GM23338 (cell line): ENCODE measurements at regions not wholly inside any gene's neighbourhood (a gene's known extent, or its start where the extent isn't known, plus 50 kb on each side); places are given as distances from the start of the nearest gene placed in this dataset.

ENCODE experiments used
- ATAC-seq: fragments of 200-7000 bp; cut with Tn5 transposase; 3 replicates; pipeline ENCODE4 v1.9.1; 2020
- DNase-seq: peaks from one replicate; pipeline ENCODE4 v3.0.0-alpha.2; 2015; ENCODE audit warnings: low spot score
- H2AFZ ChIP-seq: fragments of 200-600 bp; sonication (generic); 2 replicates; pipeline ENCODE4 v1.8.0; 2016; ENCODE audit warnings: antibody characterized with exemption, mild to moderate bottlenecking, moderate library complexity
- H3F3A ChIP-seq: fragments of 200-600 bp; sonication (generic); replicated peaks from 2 replicates; pipeline ENCODE4 v1.8.0; 2017; ENCODE audit warnings: antibody characterized with exemption, mixed run types, low read depth
- H3K27ac ChIP-seq: fragments of 200-600 bp; sonication (generic); 2 replicates; pipeline ENCODE4 v1.6.1; 2016; ENCODE audit warnings: low read depth
- H3K27me3 ChIP-seq: fragments of 200-600 bp; sonication (generic); 2 replicates; pipeline ENCODE4 v1.8.0; 2016; ENCODE audit warnings: mild to moderate bottlenecking, mixed run types, moderate library complexity; ENCODE audit not compliant: insufficient read depth
- H3K36me3 ChIP-seq: fragments of 200-600 bp; sonication (generic); 2 replicates; pipeline ENCODE4 v1.8.0; 2016; ENCODE audit warnings: mild to moderate bottlenecking; ENCODE audit not compliant: insufficient read depth
- H3K4me1 ChIP-seq: fragments of 200-600 bp; sonication (generic); 2 replicates; pipeline ENCODE4 v1.8.0; 2016; ENCODE audit warnings: mild to moderate bottlenecking, moderate library complexity; ENCODE audit not compliant: insufficient read depth
- H3K4me2 ChIP-seq: fragments of 200-600 bp; sonication (generic); 2 replicates; pipeline ENCODE4 v1.7.1; 2017; ENCODE audit warnings: mixed run types
- H3K4me3 ChIP-seq: fragments of 200-600 bp; sonication (generic); 2 replicates; pipeline ENCODE4 v1.6.1; 2016; ENCODE audit warnings: mixed run types
- H3K79me2 ChIP-seq: fragments of 200-600 bp; sonication (generic); replicated peaks from 2 replicates; pipeline ENCODE4 v1.8.0; 2017; ENCODE audit warnings: mild to moderate bottlenecking; ENCODE audit not compliant: insufficient read depth
- H3K9me2 ChIP-seq: fragments of 200-600 bp; sonication (generic); 2 replicates; pipeline ENCODE4 v1.8.0; 2017; ENCODE audit not compliant: insufficient read depth
- H4K20me1 ChIP-seq: fragments of 200-600 bp; sonication (generic); replicated peaks from 2 replicates; pipeline ENCODE4 v1.8.0; 2017; ENCODE audit warnings: mild to moderate bottlenecking; ENCODE audit not compliant: insufficient read depth
- H3K27ac Mint-ChIP-seq: 2 replicates; pipeline ENCODE4 v1.8.0; 2020; ENCODE audit warnings: inconsistent platforms, mild to moderate bottlenecking, moderate library complexity, mixed read lengths
- H3K27me3 Mint-ChIP-seq: 3 replicates; pipeline ENCODE4 v1.8.0; 2022; ENCODE audit warnings: low read depth, mild to moderate bottlenecking, moderate library complexity, mixed read lengths, inconsistent platforms; ENCODE audit not compliant: insufficient read depth, poor library complexity
- H3K36me3 Mint-ChIP-seq: 3 replicates; pipeline ENCODE4 v1.8.0; 2021; ENCODE audit warnings: low read depth, mild to moderate bottlenecking, inconsistent platforms, moderate library complexity, mixed read lengths
- H3K4me1 Mint-ChIP-seq: 3 replicates; pipeline ENCODE4 v1.8.0; 2020; ENCODE audit warnings: mild to moderate bottlenecking, inconsistent platforms, mixed read lengths
- H3K4me3 Mint-ChIP-seq: 3 replicates; pipeline ENCODE4 v1.8.0; 2021; ENCODE audit warnings: moderate library complexity, mild to moderate bottlenecking, inconsistent platforms, mixed read lengths
- H3K9me3 Mint-ChIP-seq: 3 replicates; pipeline ENCODE4 v1.8.0; 2020; ENCODE audit warnings: moderate library complexity, mild to moderate bottlenecking, inconsistent platforms, mixed read lengths
- CREB1 ChIP-seq: fragments of 250-450 bp; sonication (Bioruptor Pico); IDR thresholded peaks from 2 replicates; pipeline ENCODE4 v1.5.0; 2020; ENCODE audit warnings: low read depth, mild to moderate bottlenecking, moderate library complexity
- CTCF ChIP-seq, 2 experiments: fragments of 200-600 bp in 1 of 2; sonication (generic) in 1 of 2; conservative IDR thresholded peaks; 2 replicates each; pipeline versions ENCODE4 v1.5.1 to v1.6.1; 2016 to 2017; ENCODE audit warnings: antibody characterized with exemption in 2 of 2, low read depth in 2 of 2, mild to moderate bottlenecking in 2 of 2, moderate library complexity in 1 of 2
- EZH2 ChIP-seq: fragments of 200-600 bp; sonication (generic); IDR thresholded peaks from one replicate; pipeline ENCODE4 v1.8.0; 2017; ENCODE audit warnings: antibody characterized with exemption, mild to moderate bottlenecking, low read depth; ENCODE audit not compliant: unreplicated experiment
- EZH2phosphoT487 ChIP-seq: fragments of 200-600 bp; sonication (generic); IDR thresholded peaks from one replicate; pipeline ENCODE4 v1.8.1; 2018; ENCODE audit warnings: antibody characterized with exemption; ENCODE audit not compliant: unreplicated experiment
- NANOG ChIP-seq: IDR thresholded peaks from 2 replicates; pipeline ENCODE4 v1.6.1; 2016; ENCODE audit warnings: antibody characterized with exemption, borderline replicate concordance
- REST ChIP-seq: IDR thresholded peaks from one replicate; pipeline ENCODE4 v1.6.1; 2018; ENCODE audit warnings: antibody characterized with exemption; ENCODE audit not compliant: unreplicated experiment
- STAT1 ChIP-seq: IDR thresholded peaks from one replicate; pipeline ENCODE4 v1.6.1; 2016; ENCODE audit warnings: antibody characterized with exemption; ENCODE audit not compliant: unreplicated experiment

GRCh38 chr7:57354195-57354594 is 95.8 kb upstream of the ZNF716 start:
- Histone ChIP-seq H3K9me2 (no peaks in the 10 kb centered on the region), H2AFZ (no peak overlapping the region), H3K36me3 (no peaks in the 10 kb centered on the region), H3K4me3 (no peak overlapping the region), H3K4me1 (no peaks in the 10 kb centered on the region), H3K27ac (no peak overlapping the region), H3K79me2 (no peaks in the 10 kb centered on the region), H3K4me2 (no peak overlapping the region), H3F3A (no peaks in the 10 kb centered on the region), H4K20me1 (no peaks in the 10 kb centered on the region), H3K27me3 (no peaks in the 10 kb centered on the region)
- Mint-ChIP-seq H3K4me1 (no peaks in the 10 kb centered on the region), H3K4me3 (no peak overlapping the region), H3K27ac (no peak overlapping the region), H3K36me3 (peaks cover 63% of the 10 kb centered on the region), H3K27me3 (no peaks in the 10 kb centered on the region), H3K9me3 (peaks cover 98% of the 10 kb centered on the region)
- TF ChIP-seq NANOG (no peak), CREB1 (CRISPR knock-in tag) (no peak)
- no peak for DNase-seq
- no peak for ATAC-seq

GRCh38 chr7:57354679-57355338 is 95.2 kb upstream of the ZNF716 start:
- peaks cover 63% of the 10 kb centered on the region for H3K36me3 Mint-ChIP-seq
- H4K20me1 ChIP-seq = no peaks in the 10 kb centered on the region
- H2AFZ ChIP-seq = no peak overlapping the region
- no peaks in the 10 kb centered on the region for H3K79me2 ChIP-seq
- TF ChIP-seq EZH2 (no peak), STAT1 (no peak), EZH2phosphoT487 (no peak)
- no peaks in the 10 kb centered on the region for H3K27me3 Mint-ChIP-seq
- ATAC-seq (no peak), DNase-seq (no peak)
- H3F3A ChIP-seq = no peaks in the 10 kb centered on the region
- no peaks in the 10 kb centered on the region for H3K9me2 ChIP-seq
- no peak overlapping the region for H3K4me3 Mint-ChIP-seq
- H3K27ac ChIP-seq = no peak overlapping the region
- H3K36me3 ChIP-seq = no peaks in the 10 kb centered on the region
- H3K27me3 ChIP-seq = no peaks in the 10 kb centered on the region
- peaks cover 98% of the 10 kb centered on the region for H3K9me3 Mint-ChIP-seq
- H3K4me2 ChIP-seq = no peak overlapping the region
- H3K4me3 ChIP-seq = no peak overlapping the region
- no peaks in the 10 kb centered on the region for H3K4me1 ChIP-seq
- no peak overlapping the region for H3K27ac Mint-ChIP-seq
- H3K4me1 Mint-ChIP-seq = no peaks in the 10 kb centered on the region

- TF ChIP-seq REST (no peak), CTCF (conservative IDR thresholded peaks at IDR 0.05; ENCODE audit: low read depth in 2 of 2) (no peak), NANOG (no peak)
- no peaks in the 10 kb centered on the region for H4K20me1 ChIP-seq
- peaks cover 98% of the 10 kb centered on the region for H3K9me3 Mint-ChIP-seq
- no peaks in the 10 kb centered on the region for H3K27me3 ChIP-seq
- no peak overlapping the region for H3K27ac Mint-ChIP-seq
- H3K4me1 ChIP-seq = no peaks in the 10 kb centered on the region
- H3F3A ChIP-seq = no peaks in the 10 kb centered on the region
- no peak overlapping the region for H3K27ac ChIP-seq
- no peak overlapping the region for H3K4me3 ChIP-seq
- H3K79me2 ChIP-seq = no peaks in the 10 kb centered on the region
- H2AFZ ChIP-seq = no peak overlapping the region
- H3K4me2 ChIP-seq = no peak overlapping the region
- H3K27me3 Mint-ChIP-seq = peaks cover 2% of the 10 kb centered on the region
- no peak overlapping the region for H3K4me3 Mint-ChIP-seq
- H3K36me3 Mint-ChIP-seq = peaks cover 70% of the 10 kb centered on the region
- H3K4me1 Mint-ChIP-seq = no peaks in the 10 kb centered on the region
- no peaks in the 10 kb centered on the region for H3K36me3 ChIP-seq
- DNase-seq = no peak
- no peaks in the 10 kb centered on the region for H3K9me2 ChIP-seq
- ATAC-seq = no peak
These were observed 88.6 kb upstream of the ZNF716 start for GRCh38 chr7:57361406-57361805.
